ENCODE measurements at regions not wholly inside any gene's neighbourhood (a gene's known extent, or its start where the extent isn't known, plus 50 kb on each side); places are given as distances from the start of the nearest gene placed in this dataset.

DNA sequence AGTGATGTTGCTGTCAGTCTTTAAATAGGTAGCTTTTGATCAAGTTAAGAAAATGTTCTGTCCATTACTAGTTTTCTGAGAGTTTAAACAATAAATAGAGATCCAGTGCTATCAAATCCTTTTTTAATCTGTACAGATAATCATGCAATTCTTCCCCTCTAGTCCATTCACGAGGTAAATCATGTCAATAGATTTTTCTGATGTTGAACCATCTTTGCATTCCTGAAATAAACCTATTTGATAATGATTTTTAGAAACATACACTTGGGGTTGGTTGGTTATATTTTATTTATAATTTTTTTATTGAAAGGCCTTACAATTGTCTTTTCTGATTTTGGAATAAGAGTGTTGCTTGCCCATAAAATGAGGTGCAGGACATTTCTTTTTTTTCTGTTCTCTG, 95.0 kb downstream of the FAM53A start:
- no peak for TF ChIP-seq POLR2A (IDR thresholded peaks at IDR 0.05)
- TF ChIP-seq, protein P1, sequence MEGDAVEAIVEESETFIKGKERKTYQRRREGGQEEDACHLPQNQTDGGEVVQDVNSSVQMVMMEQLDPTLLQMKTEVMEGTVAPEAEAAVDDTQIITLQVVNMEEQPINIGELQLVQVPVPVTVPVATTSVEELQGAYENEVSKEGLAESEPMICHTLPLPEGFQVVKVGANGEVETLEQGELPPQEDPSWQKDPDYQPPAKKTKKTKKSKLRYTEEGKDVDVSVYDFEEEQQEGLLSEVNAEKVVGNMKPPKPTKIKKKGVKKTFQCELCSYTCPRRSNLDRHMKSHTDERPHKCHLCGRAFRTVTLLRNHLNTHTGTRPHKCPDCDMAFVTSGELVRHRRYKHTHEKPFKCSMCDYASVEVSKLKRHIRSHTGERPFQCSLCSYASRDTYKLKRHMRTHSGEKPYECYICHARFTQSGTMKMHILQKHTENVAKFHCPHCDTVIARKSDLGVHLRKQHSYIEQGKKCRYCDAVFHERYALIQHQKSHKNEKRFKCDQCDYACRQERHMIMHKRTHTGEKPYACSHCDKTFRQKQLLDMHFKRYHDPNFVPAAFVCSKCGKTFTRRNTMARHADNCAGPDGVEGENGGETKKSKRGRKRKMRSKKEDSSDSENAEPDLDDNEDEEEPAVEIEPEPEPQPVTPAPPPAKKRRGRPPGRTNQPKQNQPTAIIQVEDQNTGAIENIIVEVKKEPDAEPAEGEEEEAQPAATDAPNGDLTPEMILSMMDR (IDR thresholded peaks at IDR 0.05 in 8 of 11, conservative IDR thresholded peaks at IDR 0.05 in 3 of 11), result no peak
